Bronchial epithelial cell (primary cell): ENCODE measurements at regions not wholly inside any gene's neighbourhood (a gene's known extent, or its start where the extent isn't known, plus 50 kb on each side); places are given as distances from the start of the nearest gene placed in this dataset.
"Not testable (repeated sequence)": the region's sequence is repeated elsewhere in the genome, so short reads cannot be mapped to it uniquely, and the experiment has no call there.

ENCODE experiments used
- DNase-seq: peaks from one replicate; pipeline ENCODE4 v3.0.0-alpha.2; 2010; ENCODE audit warnings: low read depth
- FAIRE-seq: peaks from 2 replicates; lab custom pipeline; 2011; peaks lifted over from hg19 to GRCh38; lab: Jason Lieb, UNC
- H3K27me3 ChIP-seq: 2 replicates; pipeline ENCODE4 v1.5.1; 2011; ENCODE audit warnings: low read length; ENCODE audit not compliant: control insufficient read depth, insufficient read depth
- H3K36me3 ChIP-seq: 2 replicates; pipeline ENCODE4 v1.5.1; 2011; ENCODE audit warnings: low read length; ENCODE audit not compliant: control insufficient read depth, insufficient read depth
- H3K4me3 ChIP-seq: 2 replicates; pipeline ENCODE4 v1.5.1; 2011; ENCODE audit warnings: mild to moderate bottlenecking, low read depth, low read length, control low read depth
- CTCF ChIP-seq: IDR thresholded peaks from 2 replicates; pipeline ENCODE4 v1.5.1; 2011; ENCODE audit warnings: mild to moderate bottlenecking, moderate library complexity, low read length, control low read depth, inconsistent platforms; ENCODE audit not compliant: insufficient read depth, severe bottlenecking

GRCh38 chr10:57094965-57095364, 733.9 kb upstream of the ZWINT start:
- Histone ChIP-seq H3K4me3 (no peak overlapping the region), H3K27me3 (no peaks in the 10 kb centered on the region), H3K36me3 (no peaks in the 10 kb centered on the region)
- TF ChIP-seq CTCF, result no peak
- DNase-seq (no peak), FAIRE-seq (no peak)

- TF ChIP-seq CTCF, result no peak
- Histone ChIP-seq H3K27me3 (no peaks in the 10 kb centered on the region), H3K36me3 (no peaks in the 10 kb centered on the region), H3K4me3 (no peak overlapping the region)
- DNase-seq, result no peak
- FAIRE-seq, result no peak
Measured at GRCh38 chr10:57094083-57094482, 733.0 kb upstream of the ZWINT start.

GRCh38 chr10:57053530-57053929, 692.5 kb upstream of the ZWINT start:
- no peaks in the 10 kb centered on the region for H3K36me3 ChIP-seq
- no peak for TF ChIP-seq CTCF

GRCh38 chr10:57049096-57049495, 688.0 kb upstream of the ZWINT start:
- H3K36me3 ChIP-seq, result no peaks in the 10 kb centered on the region
- no peaks in the 10 kb centered on the region for H3K27me3 ChIP-seq
- DNase-seq, result no peak
- no peak for FAIRE-seq
- no peak for TF ChIP-seq CTCF
- H3K4me3 ChIP-seq, result no peak overlapping the region

More at GRCh38 chr10:57053530-57053929, 692.5 kb upstream of the ZWINT start:
- Histone ChIP-seq H3K4me3 (no peak overlapping the region), H3K27me3 (no peaks in the 10 kb centered on the region)
- DNase-seq (no peak), FAIRE-seq (no peak)

GRCh38 chr10:57038531-57038930, 677.5 kb upstream of the ZWINT start:
- FAIRE-seq (no peak), DNase-seq (no peak)
- H3K36me3 ChIP-seq, result no peaks in the 10 kb centered on the region
- no peak overlapping the region for H3K4me3 ChIP-seq
- no peaks in the 10 kb centered on the region for H3K27me3 ChIP-seq
- no peak for TF ChIP-seq CTCF

GRCh38 chr10:57035310-57035709, 674.3 kb upstream of the ZWINT start:
- H3K4me3 ChIP-seq, result no peak overlapping the region
- no peak for DNase-seq
- no peak for FAIRE-seq
- no peaks in the 10 kb centered on the region for H3K27me3 ChIP-seq
- TF ChIP-seq CTCF, result no peak
- H3K36me3 ChIP-seq, result no peaks in the 10 kb centered on the region

- FAIRE-seq, DNase-seq: not testable (repeated sequence)
Measured at GRCh38 chr10:57032301-57032700, 671.2 kb upstream of the ZWINT start.

More at GRCh38 chr10:57032301-57032700, 671.2 kb upstream of the ZWINT start:
- H3K4me3 ChIP-seq, H3K36me3 ChIP-seq, H3K27me3 ChIP-seq: not testable (repeated sequence)
